AG09309 (cell line): ENCODE measurements at regions not wholly inside any gene's neighbourhood (a gene's known extent, or its start where the extent isn't known, plus 50 kb on each side); places are given as distances from the start of the nearest gene placed in this dataset.

Experiments
- DNase-seq: peaks from one replicate; pipeline ENCODE4 v3.0.0-alpha.2; 2010; ENCODE audit warnings: low read depth
- H3K4me3 ChIP-seq: 2 replicates; pipeline ENCODE4 v1.5.1; 2011; ENCODE audit warnings: mild to moderate bottlenecking, low read depth, low read length, moderate library complexity; ENCODE audit not compliant: control insufficient read depth
- CTCF ChIP-seq: IDR thresholded peaks from 2 replicates; pipeline ENCODE4 v1.5.1; 2011; ENCODE audit warnings: mild to moderate bottlenecking, low read depth, low read length, inconsistent platforms; ENCODE audit not compliant: insufficient read depth, control insufficient read depth; ENCODE audit errors: missing control alignments

GRCh38 chr9:80326105-80326504, 754.3 kb downstream of the TLE4 start:
- no peak for TF ChIP-seq CTCF
- H3K4me3 ChIP-seq = no peak overlapping the region
- DNase-seq = no peak

- DNase-seq = peak; percentile 5
- no peak overlapping the region for H3K4me3 ChIP-seq
- no peak for TF ChIP-seq CTCF
These were observed 749.2 kb downstream of the TLE4 start for GRCh38 chr9:80320916-80321315.

GRCh38 chr9:80320480-80320879, 748.7 kb downstream of the TLE4 start:
- H3K4me3 ChIP-seq = no peak overlapping the region
- no peak for TF ChIP-seq CTCF
- DNase-seq = no peak

GRCh38 chr9:80305136-80305535, 733.4 kb downstream of the TLE4 start:
- no peak for DNase-seq
- H3K4me3 ChIP-seq = no peak overlapping the region
- no peak for TF ChIP-seq CTCF

GRCh38 chr9:80294955-80295354, 723.2 kb downstream of the TLE4 start:
- TF ChIP-seq CTCF = no peak
- no peak for DNase-seq
- H3K4me3 ChIP-seq = no peak overlapping the region

- H3K4me3 ChIP-seq = no peak overlapping the region
- DNase-seq = no peak
- TF ChIP-seq CTCF = no peak
These were observed 722.6 kb downstream of the TLE4 start for GRCh38 chr9:80294318-80294717.

- H3K4me3 ChIP-seq = no peak overlapping the region
- TF ChIP-seq CTCF = no peak
- DNase-seq = no peak
These were observed 720.5 kb downstream of the TLE4 start for GRCh38 chr9:80292231-80292630.
